ENCODE measurements at regions not wholly inside any gene's neighbourhood (a gene's known extent, or its start where the extent isn't known, plus 50 kb on each side); places are given as distances from the start of the nearest gene placed in this dataset.

DNA sequence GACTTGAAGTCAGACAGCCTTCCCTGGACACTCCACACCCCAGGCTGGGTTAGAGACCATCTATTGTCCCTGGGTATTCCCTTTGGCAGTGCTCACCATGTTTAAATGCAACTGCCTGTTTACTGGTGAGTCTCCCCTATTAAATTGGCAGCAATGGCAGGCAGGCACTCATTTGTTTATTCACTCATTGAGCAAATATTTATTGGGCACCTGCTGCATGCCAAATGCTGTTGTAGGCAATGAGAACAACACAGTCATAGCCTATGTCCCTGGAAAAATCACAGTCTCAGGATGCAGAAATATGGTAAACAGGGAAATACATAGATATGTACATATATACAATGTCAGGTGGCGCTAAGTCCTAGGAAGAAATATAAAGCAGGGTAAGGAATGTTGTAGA is 212.8 kb downstream of the SUDS3 start:
- TF ChIP-seq POLR2AphosphoS5 (IDR thresholded peaks at IDR 0.05; ENCODE audit: low read depth, low read length) (no peak), TAF1 (IDR thresholded peaks at IDR 0.05; ENCODE audit: borderline replicate concordance, insufficient read depth, low read length) (no peak), SIN3A (IDR thresholded peaks at IDR 0.05; ENCODE audit: borderline replicate concordance, insufficient read depth, low read length) (no peak), FOXP2 (optimal IDR thresholded peaks at IDR 0.05; ENCODE audit: borderline replicate concordance, extremely low read depth, extremely low read length, insufficient read depth) (no peak)
- TF ChIP-seq, protein P1, sequence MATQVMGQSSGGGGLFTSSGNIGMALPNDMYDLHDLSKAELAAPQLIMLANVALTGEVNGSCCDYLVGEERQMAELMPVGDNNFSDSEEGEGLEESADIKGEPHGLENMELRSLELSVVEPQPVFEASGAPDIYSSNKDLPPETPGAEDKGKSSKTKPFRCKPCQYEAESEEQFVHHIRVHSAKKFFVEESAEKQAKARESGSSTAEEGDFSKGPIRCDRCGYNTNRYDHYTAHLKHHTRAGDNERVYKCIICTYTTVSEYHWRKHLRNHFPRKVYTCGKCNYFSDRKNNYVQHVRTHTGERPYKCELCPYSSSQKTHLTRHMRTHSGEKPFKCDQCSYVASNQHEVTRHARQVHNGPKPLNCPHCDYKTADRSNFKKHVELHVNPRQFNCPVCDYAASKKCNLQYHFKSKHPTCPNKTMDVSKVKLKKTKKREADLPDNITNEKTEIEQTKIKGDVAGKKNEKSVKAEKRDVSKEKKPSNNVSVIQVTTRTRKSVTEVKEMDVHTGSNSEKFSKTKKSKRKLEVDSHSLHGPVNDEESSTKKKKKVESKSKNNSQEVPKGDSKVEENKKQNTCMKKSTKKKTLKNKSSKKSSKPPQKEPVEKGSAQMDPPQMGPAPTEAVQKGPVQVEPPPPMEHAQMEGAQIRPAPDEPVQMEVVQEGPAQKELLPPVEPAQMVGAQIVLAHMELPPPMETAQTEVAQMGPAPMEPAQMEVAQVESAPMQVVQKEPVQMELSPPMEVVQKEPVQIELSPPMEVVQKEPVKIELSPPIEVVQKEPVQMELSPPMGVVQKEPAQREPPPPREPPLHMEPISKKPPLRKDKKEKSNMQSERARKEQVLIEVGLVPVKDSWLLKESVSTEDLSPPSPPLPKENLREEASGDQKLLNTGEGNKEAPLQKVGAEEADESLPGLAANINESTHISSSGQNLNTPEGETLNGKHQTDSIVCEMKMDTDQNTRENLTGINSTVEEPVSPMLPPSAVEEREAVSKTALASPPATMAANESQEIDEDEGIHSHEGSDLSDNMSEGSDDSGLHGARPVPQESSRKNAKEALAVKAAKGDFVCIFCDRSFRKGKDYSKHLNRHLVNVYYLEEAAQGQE (IDR thresholded peaks at IDR 0.05; ENCODE audit: insufficient read depth in 1 of 2, low read depth in 2 of 2, low read length in 2 of 2) = no peak
